ENCODE measurements at regions not wholly inside any gene's neighbourhood (a gene's known extent, or its start where the extent isn't known, plus 50 kb on each side); places are given as distances from the start of the nearest gene placed in this dataset.

DNA sequence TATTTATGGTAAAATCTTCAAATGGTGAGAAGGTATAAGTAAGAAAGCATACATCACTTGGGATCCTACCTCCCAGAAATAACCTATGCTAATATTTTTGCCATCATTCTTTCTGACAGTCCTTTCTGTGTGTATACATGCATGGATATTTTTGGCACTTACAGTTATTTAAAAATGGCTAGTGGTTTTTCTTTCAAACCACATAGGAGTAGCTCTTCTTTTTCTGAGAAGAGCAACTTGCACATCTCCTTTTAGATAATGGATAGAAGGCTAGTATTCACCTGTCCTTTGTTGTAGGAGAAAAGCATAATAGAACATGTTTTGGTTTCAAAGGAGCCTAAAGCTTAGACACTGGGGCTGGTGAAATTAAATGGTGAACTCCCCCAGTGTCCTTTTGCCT is 87.3 kb downstream of the EMP1 start:
- Histone ChIP-seq H3K27me3 (no peaks in the 10 kb centered on the region), H3K27ac (no peak overlapping the region), H3K4me3 (no peak overlapping the region), H3K9me3 (no peaks in the 10 kb centered on the region), H3K36me3 (no peaks in the 10 kb centered on the region), H3K4me1 (no peaks in the 10 kb centered on the region)
- DNase-seq (ENCODE audit: low spot score in 2 of 2), result no peak
- TF ChIP-seq POLR2A (IDR thresholded peaks at IDR 0.05) (no peak), POLR2AphosphoS5 (IDR thresholded peaks at IDR 0.05) (no peak)
- TF ChIP-seq, protein P1, sequence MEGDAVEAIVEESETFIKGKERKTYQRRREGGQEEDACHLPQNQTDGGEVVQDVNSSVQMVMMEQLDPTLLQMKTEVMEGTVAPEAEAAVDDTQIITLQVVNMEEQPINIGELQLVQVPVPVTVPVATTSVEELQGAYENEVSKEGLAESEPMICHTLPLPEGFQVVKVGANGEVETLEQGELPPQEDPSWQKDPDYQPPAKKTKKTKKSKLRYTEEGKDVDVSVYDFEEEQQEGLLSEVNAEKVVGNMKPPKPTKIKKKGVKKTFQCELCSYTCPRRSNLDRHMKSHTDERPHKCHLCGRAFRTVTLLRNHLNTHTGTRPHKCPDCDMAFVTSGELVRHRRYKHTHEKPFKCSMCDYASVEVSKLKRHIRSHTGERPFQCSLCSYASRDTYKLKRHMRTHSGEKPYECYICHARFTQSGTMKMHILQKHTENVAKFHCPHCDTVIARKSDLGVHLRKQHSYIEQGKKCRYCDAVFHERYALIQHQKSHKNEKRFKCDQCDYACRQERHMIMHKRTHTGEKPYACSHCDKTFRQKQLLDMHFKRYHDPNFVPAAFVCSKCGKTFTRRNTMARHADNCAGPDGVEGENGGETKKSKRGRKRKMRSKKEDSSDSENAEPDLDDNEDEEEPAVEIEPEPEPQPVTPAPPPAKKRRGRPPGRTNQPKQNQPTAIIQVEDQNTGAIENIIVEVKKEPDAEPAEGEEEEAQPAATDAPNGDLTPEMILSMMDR (IDR thresholded peaks at IDR 0.05), result no peak
- intact Hi-C loops (cut with DNase I; ENCODE audit: low total_unique reads), result loop anchor here (5.0 kb wide), 1 partner anchor 588 kb away; no protein-coding TSS in a partner anchor

DNA sequence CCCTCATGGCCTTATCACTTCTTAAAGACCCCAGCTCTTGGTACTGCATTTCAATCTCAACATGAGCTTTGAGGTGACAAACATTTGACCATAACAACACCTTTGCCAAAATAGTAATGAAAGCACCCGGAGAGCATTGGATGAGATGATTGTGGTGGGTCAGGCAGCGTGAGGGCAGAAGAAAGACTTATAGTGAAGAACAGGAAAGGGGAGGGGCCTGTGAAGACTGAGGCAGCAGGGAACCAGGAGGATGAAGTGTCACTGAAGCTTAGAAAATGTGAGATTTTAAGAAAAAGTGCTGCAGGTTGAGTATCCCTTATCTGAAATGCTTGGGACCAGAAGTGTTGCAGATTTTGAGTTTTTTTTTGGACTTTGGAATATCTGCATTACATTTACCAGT is 86.3 kb downstream of the EMP1 start:
- Histone ChIP-seq H3K36me3 (no peaks in the 10 kb centered on the region), H3K27ac (no peak overlapping the region), H3K4me3 (no peak overlapping the region), H3K4me1 (no peaks in the 10 kb centered on the region), H3K9me3 (no peaks in the 10 kb centered on the region), H3K27me3 (no peaks in the 10 kb centered on the region)
- intact Hi-C loops (cut with DNase I; ENCODE audit: low total_unique reads), result loop anchor here (5.0 kb wide), 1 partner anchor 589 kb away; no protein-coding TSS in a partner anchor
- no peak for DNase-seq (ENCODE audit: low spot score in 2 of 2)
- TF ChIP-seq, protein P1 (IDR thresholded peaks at IDR 0.05), result no peak
- TF ChIP-seq POLR2AphosphoS5 (IDR thresholded peaks at IDR 0.05) (no peak), POLR2A (IDR thresholded peaks at IDR 0.05) (no peak)

DNA sequence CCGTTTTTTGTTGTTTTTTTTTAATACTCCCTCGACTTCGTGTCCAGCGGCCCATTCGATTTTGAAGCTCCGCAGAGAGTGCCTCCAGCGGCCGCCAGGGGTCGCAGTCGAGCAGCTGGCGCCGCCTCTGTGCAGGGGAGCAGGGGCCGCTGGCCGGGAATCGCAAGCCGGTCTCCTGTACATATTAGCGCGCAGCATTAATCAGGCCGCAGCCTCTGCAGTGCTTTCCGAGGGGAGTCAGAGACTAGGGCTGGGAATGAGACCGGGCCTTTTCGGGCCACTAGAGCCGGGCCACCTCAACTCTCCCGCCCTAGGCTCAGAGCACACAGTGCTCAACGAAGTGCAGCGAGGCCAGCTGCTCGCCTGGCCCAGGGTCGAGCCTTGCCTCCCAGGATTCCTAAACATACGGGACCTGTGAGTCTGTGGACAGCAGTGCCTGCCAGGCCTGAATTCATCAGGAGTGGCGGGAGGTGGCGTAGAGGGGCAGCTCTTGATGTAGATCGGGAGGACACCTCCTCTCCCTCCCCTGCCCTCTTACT is 81.8 kb downstream of the EMP1 start:
- peak; percentile 29 to 65 for DNase-seq (ENCODE audit: low spot score in 2 of 2)
- H3K4me3 ChIP-seq, result peak overlapping the region in 1 of 3 donors; percentile 24
- intact Hi-C loops (cut with DNase I; ENCODE audit: low total_unique reads), result no loop called here

DNA sequence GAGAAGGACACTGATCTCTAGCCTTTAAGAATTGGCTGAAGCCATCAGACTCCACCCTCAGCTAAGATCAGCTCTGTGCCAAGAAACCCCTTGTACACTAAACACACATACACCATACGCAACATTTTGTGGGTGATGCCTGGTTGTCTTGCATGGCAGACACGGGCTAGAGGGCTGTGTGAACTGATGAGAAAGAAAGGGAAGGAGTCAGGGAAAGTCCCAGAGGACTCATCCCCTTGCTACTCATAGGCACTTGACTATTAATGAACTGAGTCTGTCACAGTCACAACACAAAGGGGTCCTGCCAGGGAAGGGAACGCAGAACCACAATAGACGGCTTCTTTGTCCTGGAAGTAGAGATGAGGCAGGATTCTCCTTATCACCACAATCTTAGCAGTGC is 80.8 kb downstream of the EMP1 start:
- H3K9me3 ChIP-seq, result no peaks in the 10 kb centered on the region
- intact Hi-C loops (cut with DNase I; ENCODE audit: low total_unique reads), result no loop called here
- no peaks in the 10 kb centered on the region for H3K4me1 ChIP-seq

More for the DNA sequence above, 81.8 kb downstream of the EMP1 start:
- H3K4me1 ChIP-seq, result no peaks in the 10 kb centered on the region
- no peak overlapping the region for H3K27ac ChIP-seq
- TF ChIP-seq, protein P1 (IDR thresholded peaks at IDR 0.05), result peak; percentile 83 to 93 (median 84)
- no peak for TF ChIP-seq POLR2AphosphoS5 (IDR thresholded peaks at IDR 0.05)
- no peaks in the 10 kb centered on the region for H3K36me3 ChIP-seq
- peaks cover 0 to 18% of the 10 kb centered on the region in 2 donors for H3K27me3 ChIP-seq
- no peaks in the 10 kb centered on the region for H3K9me3 ChIP-seq

More for the DNA sequence above, 80.8 kb downstream of the EMP1 start:
- Histone ChIP-seq H3K4me3 (no peak overlapping the region), H3K27ac (no peak overlapping the region), H3K36me3 (no peaks in the 10 kb centered on the region), H3K27me3 (peaks cover 0 to 18% of the 10 kb centered on the region in 2 donors)
- TF ChIP-seq POLR2A (IDR thresholded peaks at IDR 0.05), result no peak
- TF ChIP-seq, protein P1 (IDR thresholded peaks at IDR 0.05), result no peak
- TF ChIP-seq POLR2AphosphoS5 (IDR thresholded peaks at IDR 0.05), result no peak
- no peak for DNase-seq (ENCODE audit: low spot score in 2 of 2)

All from breast epithelium (tissue), 4 donors.